22Rv1 (cell line): ENCODE measurements at regions not wholly inside any gene's neighbourhood (a gene's known extent, or its start where the extent isn't known, plus 50 kb on each side); places are given as distances from the start of the nearest gene placed in this dataset.
"Not testable (repeated sequence)": the region's sequence is repeated elsewhere in the genome, so short reads cannot be mapped to it uniquely, and the experiment has no call there.

Experiments used
- ZFX ChIP-seq: fragments of 450-650 bp; IDR thresholded peaks from 2 replicates; pipeline ENCODE4 v1.6.1; 2017; ENCODE audit warnings: antibody characterized with exemption, borderline replicate concordance
- TF ChIP-seq, protein P1 (sequence below): fragments of 450-650 bp; IDR thresholded peaks from 2 replicates; pipeline ENCODE4 v1.5.1; 2017; ENCODE audit warnings: mild to moderate bottlenecking

DNA sequence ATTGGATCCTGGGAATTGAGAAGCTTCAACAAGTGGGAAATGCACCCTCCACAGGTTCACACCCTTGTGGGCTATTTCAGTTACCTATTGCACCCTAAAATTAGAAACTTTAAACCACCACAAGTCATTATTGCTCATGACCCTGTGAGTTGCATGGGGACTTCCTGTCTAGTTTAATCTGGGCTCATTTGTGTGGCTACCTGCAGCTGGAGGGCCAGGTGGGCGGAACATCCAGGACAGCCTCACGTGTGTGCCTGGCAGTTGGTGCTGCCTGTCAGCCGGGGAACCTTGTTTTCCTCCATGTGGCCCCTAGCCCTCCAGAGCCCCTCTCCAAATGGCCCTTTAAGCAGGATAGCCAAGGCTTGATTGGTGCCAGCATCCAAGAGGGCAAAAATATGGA is 128.5 kb upstream of the ROPN1B start:
- TF ChIP-seq, protein P1, sequence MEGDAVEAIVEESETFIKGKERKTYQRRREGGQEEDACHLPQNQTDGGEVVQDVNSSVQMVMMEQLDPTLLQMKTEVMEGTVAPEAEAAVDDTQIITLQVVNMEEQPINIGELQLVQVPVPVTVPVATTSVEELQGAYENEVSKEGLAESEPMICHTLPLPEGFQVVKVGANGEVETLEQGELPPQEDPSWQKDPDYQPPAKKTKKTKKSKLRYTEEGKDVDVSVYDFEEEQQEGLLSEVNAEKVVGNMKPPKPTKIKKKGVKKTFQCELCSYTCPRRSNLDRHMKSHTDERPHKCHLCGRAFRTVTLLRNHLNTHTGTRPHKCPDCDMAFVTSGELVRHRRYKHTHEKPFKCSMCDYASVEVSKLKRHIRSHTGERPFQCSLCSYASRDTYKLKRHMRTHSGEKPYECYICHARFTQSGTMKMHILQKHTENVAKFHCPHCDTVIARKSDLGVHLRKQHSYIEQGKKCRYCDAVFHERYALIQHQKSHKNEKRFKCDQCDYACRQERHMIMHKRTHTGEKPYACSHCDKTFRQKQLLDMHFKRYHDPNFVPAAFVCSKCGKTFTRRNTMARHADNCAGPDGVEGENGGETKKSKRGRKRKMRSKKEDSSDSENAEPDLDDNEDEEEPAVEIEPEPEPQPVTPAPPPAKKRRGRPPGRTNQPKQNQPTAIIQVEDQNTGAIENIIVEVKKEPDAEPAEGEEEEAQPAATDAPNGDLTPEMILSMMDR, result not testable (repeated sequence)
- TF ChIP-seq ZFX, result not testable (repeated sequence)
